GM19328 (cell line): ENCODE measurements at regions not wholly inside any gene's neighbourhood (a gene's known extent, or its start where the extent isn't known, plus 50 kb on each side); places are given as distances from the start of the nearest gene placed in this dataset.
"Not testable (repeated sequence)": the region's sequence is repeated elsewhere in the genome, so short reads cannot be mapped to it uniquely, and the experiment has no call there.

Experiments
- ATAC-seq: cut with Tn5 transposase; IDR thresholded peaks from one replicate; pipeline ENCODE4 v1.9.1; 2021; ENCODE audit warnings: mild to moderate bottlenecking, moderate library complexity; ENCODE audit not compliant: unreplicated experiment

- no peak for ATAC-seq
Observed at GRCh38 chr5:123937230-123937629, 425.3 kb downstream of the CSNK1G3 start.

GRCh38 chr5:123936548-123936947, 424.6 kb downstream of the CSNK1G3 start:
- no peak for ATAC-seq

- ATAC-seq, result not testable (repeated sequence)
Observed at GRCh38 chr5:123933812-123934211, 421.8 kb downstream of the CSNK1G3 start.

GRCh38 chr5:123929055-123929474, 417.1 kb downstream of the CSNK1G3 start:
- ATAC-seq, result no peak

- no peak for ATAC-seq
Observed at GRCh38 chr5:123928401-123928800, 416.4 kb downstream of the CSNK1G3 start.

GRCh38 chr5:123921193-123921592, 409.2 kb downstream of the CSNK1G3 start:
- ATAC-seq, result no peak

GRCh38 chr5:123916345-123917121, 404.6 kb downstream of the CSNK1G3 start:
- no peak for ATAC-seq

- ATAC-seq, result no peak
Observed at GRCh38 chr5:123914333-123914732, 402.4 kb downstream of the CSNK1G3 start.

- peak; percentile 54 for ATAC-seq
Observed at GRCh38 chr5:123907349-123907748, 395.4 kb downstream of the CSNK1G3 start.

- no peak for ATAC-seq
Observed at GRCh38 chr5:123906698-123907295, 394.8 kb downstream of the CSNK1G3 start.

- ATAC-seq, result no peak
Observed at GRCh38 chr5:123885081-123885480, 373.1 kb downstream of the CSNK1G3 start.

GRCh38 chr5:123882965-123883345, 371.0 kb downstream of the CSNK1G3 start:
- ATAC-seq, result no peak

GRCh38 chr5:123882319-123882964, 370.5 kb downstream of the CSNK1G3 start:
- ATAC-seq, result no peak

GRCh38 chr5:123881759-123882244, 369.8 kb downstream of the CSNK1G3 start:
- no peak for ATAC-seq

- no peak for ATAC-seq
Observed at GRCh38 chr5:123880875-123881274, 368.9 kb downstream of the CSNK1G3 start.

- no peak for ATAC-seq
Observed at GRCh38 chr5:123879071-123879470, 367.1 kb downstream of the CSNK1G3 start.

GRCh38 chr5:123876276-123876790, 364.4 kb downstream of the CSNK1G3 start:
- no peak for ATAC-seq

GRCh38 chr5:123875561-123876275, 363.7 kb downstream of the CSNK1G3 start:
- ATAC-seq, result no peak

GRCh38 chr5:123874600-123875201, 362.7 kb downstream of the CSNK1G3 start:
- no peak for ATAC-seq

GRCh38 chr5:123873846-123874245, 361.9 kb downstream of the CSNK1G3 start:
- no peak for ATAC-seq

GRCh38 chr5:123871373-123871772, 359.4 kb downstream of the CSNK1G3 start:
- no peak for ATAC-seq
